ENCODE measurements at regions not wholly inside any gene's neighbourhood (a gene's known extent, or its start where the extent isn't known, plus 50 kb on each side); places are given as distances from the start of the nearest gene placed in this dataset.

DNA sequence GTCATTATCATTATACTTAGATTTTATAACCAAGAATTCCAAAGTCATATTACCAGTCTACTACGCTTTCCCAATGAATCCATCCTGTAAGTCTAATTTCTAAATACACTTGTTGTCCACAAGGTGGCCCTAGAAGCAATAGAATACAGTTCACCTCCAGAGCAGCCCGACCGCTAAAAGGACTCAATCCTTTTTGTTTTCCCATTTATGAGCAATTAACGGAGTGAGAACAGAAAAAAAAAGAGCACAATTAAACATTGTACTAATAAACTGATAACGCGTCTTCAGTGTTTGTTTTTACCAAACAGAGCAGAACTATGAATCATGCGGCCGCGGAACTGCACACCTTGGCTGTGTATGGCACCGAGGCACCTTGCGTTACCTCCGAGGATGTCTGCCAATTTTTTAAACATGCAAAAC, 160.7 kb upstream of the DAPK1 start:
- TF ChIP-seq EZH2phosphoT487 (IDR thresholded peaks at IDR 0.05; ENCODE audit: insufficient read depth, low read depth) (no peak), EZH2 (IDR thresholded peaks at IDR 0.05; ENCODE audit: insufficient read depth, poor library complexity, severe bottlenecking) (no peak)
